ENCODE measurements at regions not wholly inside any gene's neighbourhood (a gene's known extent, or its start where the extent isn't known, plus 50 kb on each side); places are given as distances from the start of the nearest gene placed in this dataset.

DNA sequence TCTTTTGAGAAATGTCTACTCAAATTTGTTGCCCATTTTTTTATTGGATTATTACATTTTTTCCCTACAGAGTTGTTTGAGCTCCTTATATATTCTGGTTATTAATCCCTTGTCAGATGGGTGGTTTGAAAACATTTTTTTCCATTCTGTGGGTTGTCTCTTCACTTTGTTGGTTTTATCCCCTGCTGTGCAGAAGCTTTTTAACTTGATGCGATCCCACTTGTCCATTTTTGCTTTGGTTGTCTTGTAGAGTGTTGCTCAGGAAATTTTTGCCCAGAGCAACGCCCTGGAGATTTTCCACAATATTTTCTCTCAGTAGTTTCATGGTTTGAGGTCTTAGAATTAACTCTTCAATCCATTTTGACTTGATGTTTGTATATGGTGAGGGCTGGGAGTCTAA is 592.8 kb upstream of the GOT2 start:
- Histone ChIP-seq H3K36me3 (no peaks in the 10 kb centered on the region), H3K27me3 (no peaks in the 10 kb centered on the region), H3K4me3 (no peak overlapping the region), H3K4me1 (ENCODE audit: low read depth) (no peaks in the 10 kb centered on the region), H3K27ac (no peak overlapping the region), H3K9me3 (ENCODE audit: low read depth) (no peaks in the 10 kb centered on the region)
- DNase-seq (ENCODE audit: low read depth in 1 of 2, low spot score in 1 of 2), result no peak
- TF ChIP-seq, protein P1, sequence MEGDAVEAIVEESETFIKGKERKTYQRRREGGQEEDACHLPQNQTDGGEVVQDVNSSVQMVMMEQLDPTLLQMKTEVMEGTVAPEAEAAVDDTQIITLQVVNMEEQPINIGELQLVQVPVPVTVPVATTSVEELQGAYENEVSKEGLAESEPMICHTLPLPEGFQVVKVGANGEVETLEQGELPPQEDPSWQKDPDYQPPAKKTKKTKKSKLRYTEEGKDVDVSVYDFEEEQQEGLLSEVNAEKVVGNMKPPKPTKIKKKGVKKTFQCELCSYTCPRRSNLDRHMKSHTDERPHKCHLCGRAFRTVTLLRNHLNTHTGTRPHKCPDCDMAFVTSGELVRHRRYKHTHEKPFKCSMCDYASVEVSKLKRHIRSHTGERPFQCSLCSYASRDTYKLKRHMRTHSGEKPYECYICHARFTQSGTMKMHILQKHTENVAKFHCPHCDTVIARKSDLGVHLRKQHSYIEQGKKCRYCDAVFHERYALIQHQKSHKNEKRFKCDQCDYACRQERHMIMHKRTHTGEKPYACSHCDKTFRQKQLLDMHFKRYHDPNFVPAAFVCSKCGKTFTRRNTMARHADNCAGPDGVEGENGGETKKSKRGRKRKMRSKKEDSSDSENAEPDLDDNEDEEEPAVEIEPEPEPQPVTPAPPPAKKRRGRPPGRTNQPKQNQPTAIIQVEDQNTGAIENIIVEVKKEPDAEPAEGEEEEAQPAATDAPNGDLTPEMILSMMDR (IDR thresholded peaks at IDR 0.05; ENCODE audit: low read depth, low read length), result no peak

DNA sequence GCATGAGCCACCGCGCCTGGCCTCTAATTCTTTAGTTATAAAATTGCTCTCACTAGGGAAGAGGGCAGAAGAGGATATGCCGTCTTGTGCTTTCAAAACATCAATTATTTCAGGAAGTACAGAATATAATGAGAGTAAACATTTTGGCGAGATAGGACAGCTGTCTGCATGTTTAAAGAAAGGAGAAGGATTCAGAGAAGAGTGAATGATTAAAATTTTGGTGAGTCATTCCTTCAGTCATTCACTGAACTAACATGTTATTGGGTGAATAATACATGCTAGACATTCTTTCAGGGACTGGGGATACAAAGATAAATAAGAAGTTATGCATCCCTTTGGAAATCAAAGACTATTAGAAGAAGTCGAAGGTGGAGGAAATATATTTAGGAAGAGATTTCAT is 590.3 kb upstream of the GOT2 start:
- Histone ChIP-seq H3K4me3 (no peak overlapping the region), H3K9me3 (ENCODE audit: low read depth) (no peaks in the 10 kb centered on the region), H3K4me1 (ENCODE audit: low read depth) (no peaks in the 10 kb centered on the region), H3K36me3 (no peaks in the 10 kb centered on the region), H3K27me3 (no peaks in the 10 kb centered on the region), H3K27ac (no peak overlapping the region)
- TF ChIP-seq, protein P1 (IDR thresholded peaks at IDR 0.05; ENCODE audit: low read depth, low read length), result no peak
- DNase-seq (ENCODE audit: low read depth in 1 of 2, low spot score in 1 of 2), result no peak

DNA sequence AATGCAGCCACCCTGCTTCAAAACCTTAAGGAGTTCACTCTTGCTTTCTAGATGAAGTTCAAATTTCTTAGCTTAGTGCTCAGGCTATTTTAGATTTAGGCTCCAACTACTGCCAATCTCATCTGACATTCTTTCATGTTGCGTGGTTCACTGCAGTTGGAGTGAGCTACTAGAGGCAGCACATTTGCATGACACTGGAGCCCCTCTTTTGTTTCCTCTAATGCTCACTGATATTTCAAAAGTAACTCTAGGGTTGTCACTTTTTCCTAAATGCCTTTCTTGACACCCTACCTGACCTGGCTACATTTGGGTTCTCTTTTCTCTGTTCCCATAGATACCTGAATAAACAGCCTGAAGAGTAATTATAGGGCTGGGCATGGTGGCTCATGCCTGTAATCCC is 586.5 kb upstream of the GOT2 start:
- no peak for DNase-seq (ENCODE audit: low read depth in 1 of 2, low spot score in 1 of 2)
- no peaks in the 10 kb centered on the region for H3K9me3 ChIP-seq (ENCODE audit: low read depth)
- H3K4me3 ChIP-seq, result no peak overlapping the region
- H3K27me3 ChIP-seq, result no peaks in the 10 kb centered on the region
- no peaks in the 10 kb centered on the region for H3K36me3 ChIP-seq
- H3K27ac ChIP-seq, result no peak overlapping the region
- no peaks in the 10 kb centered on the region for H3K4me1 ChIP-seq (ENCODE audit: low read depth)
- TF ChIP-seq, protein P1 (IDR thresholded peaks at IDR 0.05; ENCODE audit: low read depth, low read length), result no peak

DNA sequence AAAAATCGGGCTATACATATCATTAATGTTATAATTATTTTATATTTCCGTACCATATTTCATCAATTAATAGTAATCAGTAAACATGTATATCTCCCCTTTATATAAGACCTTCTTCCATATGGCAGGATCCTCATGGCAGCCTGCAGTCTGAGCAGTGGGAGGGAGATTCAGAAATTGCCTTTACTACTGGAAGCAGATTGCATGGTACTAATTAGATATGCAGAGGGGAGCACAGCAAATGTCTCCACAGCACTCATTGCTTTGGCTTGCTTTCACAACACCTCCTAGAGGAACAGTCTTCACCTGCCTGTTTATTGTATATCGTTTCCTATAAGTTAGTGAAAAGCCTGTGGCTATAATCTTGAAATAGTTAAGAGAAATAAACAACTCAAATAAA is 585.8 kb upstream of the GOT2 start:
- Histone ChIP-seq H3K27ac (no peak overlapping the region), H3K27me3 (no peaks in the 10 kb centered on the region), H3K4me1 (ENCODE audit: low read depth) (no peaks in the 10 kb centered on the region), H3K9me3 (ENCODE audit: low read depth) (no peaks in the 10 kb centered on the region), H3K4me3 (no peak overlapping the region), H3K36me3 (no peaks in the 10 kb centered on the region)
- TF ChIP-seq, protein P1 (IDR thresholded peaks at IDR 0.05; ENCODE audit: low read depth, low read length), result no peak
- no peak for DNase-seq (ENCODE audit: low read depth in 1 of 2, low spot score in 1 of 2)

DNA sequence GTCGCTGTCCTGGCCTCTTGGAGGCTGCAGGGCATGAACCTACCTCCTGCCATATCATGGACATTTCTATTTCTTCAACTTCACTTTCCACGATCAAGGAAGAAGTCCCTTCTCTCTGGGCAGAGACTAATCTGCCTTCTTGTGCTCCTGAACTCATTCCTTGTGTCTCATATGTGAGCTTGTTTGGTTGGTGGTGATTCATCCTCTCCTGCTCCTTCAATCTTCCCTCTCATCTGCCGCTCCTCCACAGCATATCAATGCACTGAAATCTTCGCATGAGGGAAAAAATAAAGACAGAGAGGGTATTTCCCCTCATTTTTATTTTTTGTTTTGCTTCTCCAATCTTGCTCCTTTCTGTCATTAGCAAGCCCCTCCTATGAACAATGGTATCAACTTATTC is 571.7 kb upstream of the GOT2 start:
- H3K27me3 ChIP-seq, result no peaks in the 10 kb centered on the region
- no peak overlapping the region for H3K27ac ChIP-seq
- DNase-seq (ENCODE audit: low read depth in 1 of 2, low spot score in 1 of 2), result no peak
- TF ChIP-seq, protein P1 (IDR thresholded peaks at IDR 0.05; ENCODE audit: low read depth, low read length), result no peak
- no peaks in the 10 kb centered on the region for H3K36me3 ChIP-seq
- no peak overlapping the region for H3K4me3 ChIP-seq
- H3K4me1 ChIP-seq (ENCODE audit: low read depth), result no peaks in the 10 kb centered on the region
- no peaks in the 10 kb centered on the region for H3K9me3 ChIP-seq (ENCODE audit: low read depth)

DNA sequence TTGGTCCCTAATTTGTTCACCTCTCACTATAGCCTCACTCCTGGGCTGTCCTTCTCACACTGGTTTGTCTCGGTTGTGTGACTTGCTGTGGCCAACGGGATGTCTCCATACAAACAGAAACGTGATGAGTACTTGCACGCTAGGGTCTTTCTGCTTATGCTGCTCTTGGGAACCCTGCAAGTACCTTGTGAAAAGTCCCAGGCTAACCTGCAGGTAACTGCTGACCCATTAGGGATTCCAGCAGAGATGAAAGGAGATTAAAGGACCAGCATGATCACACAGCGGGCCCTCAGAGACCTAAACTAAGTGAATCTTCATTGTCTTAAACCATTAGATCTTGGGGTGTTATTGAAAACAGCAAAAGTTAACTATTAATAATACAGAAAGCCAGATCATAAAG is 562.8 kb upstream of the GOT2 start:
- no peaks in the 10 kb centered on the region for H3K4me1 ChIP-seq (ENCODE audit: low read depth)
- H3K9me3 ChIP-seq (ENCODE audit: low read depth), result no peaks in the 10 kb centered on the region
- DNase-seq (ENCODE audit: low read depth in 1 of 2, low spot score in 1 of 2), result no peak
- H3K27me3 ChIP-seq, result no peaks in the 10 kb centered on the region
- TF ChIP-seq, protein P1 (IDR thresholded peaks at IDR 0.05; ENCODE audit: low read depth, low read length), result no peak
- no peak overlapping the region for H3K4me3 ChIP-seq
- no peak overlapping the region for H3K27ac ChIP-seq
- no peaks in the 10 kb centered on the region for H3K36me3 ChIP-seq

Data from cardiac muscle cell (in vitro differentiated cells and primary cell).